HuH-7.5 (cell line): ENCODE measurements at regions not wholly inside any gene's neighbourhood (a gene's known extent, or its start where the extent isn't known, plus 50 kb on each side); places are given as distances from the start of the nearest gene placed in this dataset.

Source experiments
- DNase-seq: peaks from one replicate; pipeline ENCODE4 v3.0.0; 2011; ENCODE audit warnings: low spot score

GRCh38 chr14:58814466-58814865, 176.7 kb downstream of the DACT1 start:
- DNase-seq = no peak

DNA sequence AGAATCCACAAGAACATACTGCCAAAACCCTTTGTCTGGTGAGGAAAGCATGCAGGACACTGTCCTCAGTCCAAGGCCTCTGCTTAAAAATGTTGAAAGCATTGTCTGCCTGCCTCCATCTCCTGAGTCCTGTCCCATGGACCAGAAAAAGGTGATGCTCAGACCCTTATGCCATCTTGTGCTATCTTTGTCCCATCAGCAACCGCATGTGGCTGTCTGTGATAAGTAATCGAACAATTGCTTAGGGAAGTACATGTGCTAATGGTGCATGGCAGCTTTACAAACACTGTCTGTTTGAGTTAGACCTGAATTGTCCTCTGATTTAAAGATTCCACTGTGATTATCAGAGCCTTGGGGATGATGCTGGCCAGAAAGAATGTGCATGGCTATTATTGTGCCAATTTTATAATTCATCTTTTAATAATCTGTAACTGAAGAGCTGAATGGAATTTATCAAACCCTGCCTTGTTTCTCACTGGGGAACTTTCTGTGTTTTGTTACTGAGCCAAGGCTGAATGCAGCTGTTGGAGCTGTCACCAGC, 177.5 kb downstream of the DACT1 start:
- DNase-seq = no peak

- no peak for DNase-seq
Measured at GRCh38 chr14:58815794-58816193, 178.0 kb downstream of the DACT1 start.

DNA sequence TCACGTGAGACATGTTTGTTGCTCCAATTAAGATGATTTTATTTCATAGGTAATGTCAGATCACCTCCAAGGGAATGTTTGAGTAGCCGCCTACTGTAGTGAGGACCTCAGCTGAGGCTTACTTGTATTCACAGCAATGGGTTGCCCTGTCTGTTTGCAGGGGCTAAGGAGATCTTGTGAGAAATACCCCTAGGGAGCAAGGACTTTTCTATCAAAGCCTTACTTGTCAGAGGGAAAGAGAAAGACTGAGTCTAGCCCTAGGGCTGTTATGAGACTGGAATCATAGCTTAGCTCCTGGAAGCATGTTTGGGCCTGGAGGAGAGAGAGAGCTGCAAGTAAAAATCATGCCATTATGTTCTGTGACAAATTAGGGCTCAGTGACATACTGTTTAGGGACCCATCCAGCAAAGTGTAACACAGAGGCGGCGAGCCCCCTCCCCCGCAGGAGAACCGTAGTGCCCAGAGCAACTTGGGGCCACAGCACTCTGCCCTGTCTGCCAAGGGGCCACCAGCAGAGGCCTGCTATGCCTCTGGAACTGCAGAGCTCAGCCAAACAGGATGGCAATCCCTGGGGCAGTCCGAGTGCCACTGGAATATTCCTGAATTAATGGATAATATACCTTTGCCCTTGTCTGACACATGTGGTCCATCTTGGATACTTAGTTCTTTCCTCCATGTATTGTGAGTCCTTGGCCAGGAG, 178.8 kb downstream of the DACT1 start:
- DNase-seq = no peak

DNA sequence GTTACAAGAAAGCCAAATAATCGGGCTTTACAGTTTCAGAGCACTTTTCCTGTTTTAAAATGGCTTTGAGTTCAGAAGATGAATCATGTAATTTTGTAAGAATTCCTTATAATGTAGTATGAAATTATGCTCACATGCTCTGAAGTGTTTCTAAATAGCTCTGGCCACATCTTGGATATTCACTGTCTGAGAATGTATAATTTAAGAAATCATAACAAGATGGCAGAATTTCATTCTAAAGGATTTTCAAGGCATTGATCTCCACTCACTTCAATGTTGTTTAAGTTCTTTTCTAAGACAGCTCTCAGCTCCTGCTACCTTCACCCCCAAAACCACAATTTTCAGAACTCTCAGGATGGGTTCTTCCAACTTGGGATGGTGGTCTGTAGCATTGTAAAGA, 180.1 kb downstream of the DACT1 start:
- DNase-seq = no peak

DNA sequence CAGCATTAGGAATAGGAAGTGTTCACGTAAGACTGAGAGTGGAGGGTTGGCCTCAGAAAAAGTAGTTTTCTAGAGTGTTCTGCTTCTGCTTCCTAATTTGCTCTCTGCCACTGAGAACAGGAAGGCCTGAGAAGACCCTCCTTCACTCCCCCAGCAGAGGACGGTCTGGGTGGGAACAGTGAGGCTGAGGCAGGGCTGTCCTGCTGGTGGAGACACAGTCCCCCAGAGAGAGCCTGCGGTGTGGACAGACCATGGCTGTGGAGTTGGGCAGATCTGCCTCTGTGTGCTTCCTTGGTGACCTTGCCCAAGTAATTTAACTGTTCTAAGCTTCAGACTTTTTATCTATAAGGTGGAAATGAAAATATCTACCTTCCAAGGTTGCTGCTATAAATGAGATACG, 182.3 kb downstream of the DACT1 start:
- no peak for DNase-seq

GRCh38 chr14:58821421-58821820, 183.7 kb downstream of the DACT1 start:
- DNase-seq = no peak

GRCh38 chr14:58822856-58823255, 185.1 kb downstream of the DACT1 start:
- no peak for DNase-seq

DNA sequence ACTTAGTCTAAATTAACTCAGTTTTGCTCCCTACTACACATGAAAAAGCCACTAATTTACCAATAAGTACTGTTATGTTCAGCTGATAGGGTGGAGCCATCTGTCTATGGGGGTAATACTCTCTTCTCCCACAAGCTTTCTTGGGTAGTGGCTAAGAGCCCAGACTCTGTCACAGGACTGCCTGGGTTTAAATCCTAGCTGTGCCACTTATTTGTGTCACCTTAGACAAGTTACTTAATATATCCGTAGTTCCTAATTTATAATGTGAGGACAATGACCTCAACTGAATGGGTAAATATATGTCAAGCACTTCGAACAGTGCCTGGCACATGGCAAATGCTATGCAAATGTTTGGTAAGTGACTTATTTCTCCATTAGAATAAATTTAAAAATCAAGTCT, 185.6 kb downstream of the DACT1 start:
- DNase-seq = no peak

DNA sequence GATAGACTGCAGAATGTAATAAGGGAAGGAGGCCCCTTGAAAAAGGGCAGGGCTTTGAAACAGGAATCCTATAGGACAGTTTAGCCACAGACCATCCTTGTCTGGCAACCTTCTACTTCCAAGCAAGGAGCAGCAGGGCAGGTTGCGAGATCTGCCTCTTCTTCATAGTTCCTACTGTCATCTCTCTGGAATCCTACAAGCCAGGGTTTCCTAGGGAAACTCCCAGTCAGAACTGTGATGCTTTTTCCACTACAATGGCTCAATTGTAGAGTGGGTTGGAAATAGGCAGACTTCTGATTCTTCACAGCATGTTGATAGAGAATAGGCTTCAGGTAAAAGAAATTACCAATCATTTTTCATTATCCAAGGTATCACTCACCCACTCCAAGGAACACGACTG, 186.3 kb downstream of the DACT1 start:
- no peak for DNase-seq

DNA sequence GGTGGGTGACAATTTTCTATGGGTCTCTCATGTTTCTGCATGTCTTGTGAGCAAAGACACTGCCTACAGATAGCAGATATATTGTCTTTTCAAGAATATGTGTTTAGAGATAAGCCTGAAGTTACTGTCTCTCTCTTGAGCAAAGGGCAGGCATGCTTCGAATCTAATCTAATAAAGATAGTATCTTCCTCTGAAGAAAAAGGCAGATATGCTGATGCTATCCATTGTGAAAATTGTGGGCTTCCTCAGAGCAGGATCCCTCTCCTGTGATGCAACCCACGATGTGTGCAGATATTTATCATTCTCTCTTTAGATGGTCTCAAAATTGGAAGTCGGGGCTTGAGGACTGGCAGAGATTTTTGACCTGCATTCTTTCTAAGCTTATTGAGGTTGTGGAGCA, 187.0 kb downstream of the DACT1 start:
- DNase-seq = no peak

DNA sequence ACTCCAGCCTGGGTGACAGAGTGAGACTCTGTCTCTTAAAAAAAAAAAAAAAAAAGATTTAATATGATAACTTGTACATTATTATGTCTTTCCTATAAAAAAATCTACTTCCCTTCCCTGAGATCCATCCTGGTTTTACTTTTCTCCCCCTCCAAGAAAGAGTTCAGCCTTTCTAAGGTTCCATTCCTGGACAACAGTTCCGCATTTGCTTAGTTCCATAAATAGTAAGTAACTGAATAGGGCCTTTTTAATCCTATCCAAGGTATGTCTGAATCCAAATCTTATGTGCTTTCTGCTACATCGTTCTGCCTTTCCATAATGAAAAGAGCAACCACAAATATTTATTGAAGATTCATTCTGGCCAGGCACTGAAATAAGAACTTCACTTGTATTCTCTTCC, 187.8 kb downstream of the DACT1 start:
- DNase-seq = no peak

GRCh38 chr14:58826845-58827686, 189.3 kb downstream of the DACT1 start:
- no peak for DNase-seq

GRCh38 chr14:58828298-58828697, 190.5 kb downstream of the DACT1 start:
- no peak for DNase-seq

DNA sequence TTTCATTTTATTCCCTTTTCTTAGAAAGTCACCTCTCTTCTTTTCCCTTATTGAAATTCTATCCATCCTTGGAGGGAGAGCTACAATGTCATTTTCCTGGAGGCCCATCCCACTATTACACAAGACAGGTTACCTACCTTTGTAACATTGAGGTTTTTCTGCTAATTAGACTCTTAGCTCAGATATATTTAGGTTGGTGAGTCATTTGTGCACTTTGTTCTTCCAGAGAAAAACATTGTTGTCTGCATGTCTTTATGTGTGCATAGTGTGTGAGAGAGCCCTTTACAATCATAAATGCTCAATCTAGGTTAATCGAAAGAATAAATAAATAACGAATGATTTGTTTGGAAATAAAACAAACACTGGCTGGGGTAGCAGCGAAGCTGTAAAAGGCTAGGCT, 191.8 kb downstream of the DACT1 start:
- no peak for DNase-seq

DNA sequence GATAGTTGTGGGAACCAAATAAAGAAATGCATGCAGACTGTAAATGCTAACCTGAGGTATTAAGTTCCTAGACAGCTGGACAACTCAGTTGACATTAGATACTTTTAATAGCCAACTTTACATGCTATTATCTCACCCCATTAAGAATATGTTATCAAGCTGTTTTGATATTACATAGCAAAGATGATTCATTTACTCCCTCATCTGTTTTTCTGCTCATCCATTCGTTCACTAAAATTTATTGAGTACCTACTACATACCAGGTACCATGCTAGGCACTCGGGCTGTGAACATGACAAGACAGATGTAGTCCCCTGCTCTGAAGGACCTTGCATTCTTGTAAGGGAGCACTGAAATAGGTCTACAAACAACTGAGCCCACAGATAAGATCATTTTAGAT, 192.4 kb downstream of the DACT1 start:
- DNase-seq = no peak

DNA sequence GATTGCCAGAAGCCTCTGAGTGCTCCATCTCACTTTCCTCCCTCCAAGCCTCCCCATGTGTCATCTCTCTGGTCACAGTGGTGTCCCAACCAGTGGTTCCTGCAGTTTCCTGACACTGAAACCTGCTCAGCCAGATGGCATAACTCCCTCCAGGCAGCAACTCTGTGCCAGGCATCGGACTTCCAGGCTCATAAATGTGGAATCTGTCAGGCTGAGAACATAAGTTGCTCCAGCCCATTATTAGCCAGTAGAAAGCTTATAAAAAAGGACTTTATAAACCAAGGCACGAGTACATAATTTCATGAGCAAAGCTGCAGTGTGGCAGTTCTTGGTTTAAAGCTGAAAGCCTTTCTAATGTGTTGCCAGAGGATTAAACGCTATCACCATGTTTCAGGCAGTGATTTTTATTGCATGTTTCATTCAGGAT, 194.3 kb downstream of the DACT1 start:
- DNase-seq = no peak

DNA sequence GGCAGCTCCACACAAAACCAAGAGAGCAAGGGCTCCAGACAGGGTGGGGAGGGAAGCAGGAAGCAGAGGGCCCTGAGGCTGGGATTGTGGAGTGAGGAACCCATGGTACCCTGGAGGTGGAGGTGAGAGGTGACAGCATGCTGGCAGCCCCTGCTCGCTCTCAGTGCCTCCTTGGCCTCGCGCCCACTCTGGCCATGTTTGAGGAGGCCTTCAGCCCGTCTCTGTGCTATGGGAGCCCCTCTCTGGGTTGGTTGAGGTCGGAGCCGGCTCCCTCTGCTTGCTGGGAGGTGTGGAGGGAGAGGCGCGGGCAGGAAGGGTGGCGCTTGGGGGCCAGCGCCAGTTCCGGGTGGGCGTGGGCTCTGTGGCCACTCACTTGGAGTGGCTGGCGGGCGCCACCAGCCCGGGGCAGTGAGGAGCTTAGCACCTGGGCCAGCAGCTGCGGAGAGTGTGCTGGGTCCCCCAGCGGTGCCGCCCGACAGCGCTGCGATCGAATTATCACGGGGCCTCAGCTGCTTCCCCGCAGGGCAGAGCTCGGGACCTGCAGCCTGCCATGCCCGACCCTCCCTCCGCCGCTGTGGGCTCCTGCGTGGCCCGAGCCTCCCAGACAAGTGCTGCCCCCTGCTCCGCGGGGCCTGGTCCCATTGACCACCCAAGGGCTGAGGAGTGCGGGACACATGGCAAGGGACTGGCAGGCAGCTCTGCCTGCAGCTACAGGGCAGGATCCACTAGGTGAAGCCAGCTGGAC, 196.0 kb downstream of the DACT1 start:
- no peak for DNase-seq

DNA sequence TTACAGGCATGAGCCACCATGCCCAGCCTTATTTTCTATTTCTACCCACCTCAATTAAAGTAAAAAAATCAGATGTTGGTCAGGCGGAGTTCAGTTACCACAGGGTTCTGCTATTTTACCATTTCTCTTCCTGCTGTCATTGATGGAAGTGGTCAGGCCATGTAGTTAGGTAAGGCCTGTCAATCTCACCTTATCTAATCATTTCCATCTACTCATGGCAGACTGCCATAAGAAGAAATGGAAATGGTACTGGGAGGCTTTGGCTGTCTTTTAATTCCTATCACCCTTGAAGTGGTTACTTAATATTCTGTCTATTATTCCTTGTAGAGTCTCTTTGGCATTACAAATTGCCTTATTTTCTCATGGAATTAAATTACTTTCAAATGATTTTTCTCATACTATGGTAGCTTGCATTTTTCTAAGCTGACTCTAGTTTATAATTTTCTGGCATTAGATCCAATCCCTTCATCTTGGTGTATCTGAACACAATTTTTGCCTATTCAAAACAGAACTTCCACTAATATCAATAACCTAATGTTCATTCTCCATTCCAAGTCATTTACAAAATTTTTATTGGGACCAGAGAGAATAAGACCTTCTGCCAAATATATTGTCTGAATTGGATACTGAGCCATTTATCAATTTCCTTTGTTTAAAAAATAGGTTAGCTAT, 198.7 kb downstream of the DACT1 start:
- DNase-seq = no peak

- no peak for DNase-seq
Measured at GRCh38 chr14:58839233-58839632, 201.5 kb downstream of the DACT1 start.

DNA sequence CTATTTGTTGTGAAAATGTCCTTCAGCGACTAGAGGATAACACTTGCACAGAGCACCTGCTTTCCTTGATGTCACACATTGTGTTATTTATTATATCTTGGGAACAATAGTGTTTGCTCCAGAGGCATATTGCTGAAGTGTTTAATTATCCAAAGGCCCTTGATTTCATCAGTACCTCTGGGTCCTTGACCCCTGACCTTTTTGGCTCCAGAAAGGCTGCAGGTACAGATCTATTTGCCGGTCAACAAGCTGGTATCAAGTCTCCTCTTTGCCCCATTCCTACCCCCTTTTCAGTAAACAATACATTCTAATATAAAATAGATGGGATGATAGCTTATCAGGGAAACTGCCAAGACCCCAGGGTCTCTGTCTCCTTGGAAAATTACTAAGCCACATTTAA, 206.8 kb downstream of the DACT1 start:
- no peak for DNase-seq
